Neural cell (in vitro differentiated cells): ENCODE measurements at regions not wholly inside any gene's neighbourhood (a gene's known extent, or its start where the extent isn't known, plus 50 kb on each side); places are given as distances from the start of the nearest gene placed in this dataset.
"Not testable (repeated sequence)": the region's sequence is repeated elsewhere in the genome, so short reads cannot be mapped to it uniquely, and the experiment has no call there.

ENCODE experiments used
- H2AFZ ChIP-seq: fragments of 200-600, 300-800 bp; sonication (generic), shearing (Covaris generic); 2 replicates; pipeline ENCODE4 v1.6.0; 2014; ENCODE audit warnings: low read depth, mild to moderate bottlenecking, antibody characterized with exemption, low read length, moderate library complexity
- H3F3A ChIP-seq: fragments of 200-600 bp; shearing (Covaris generic); 2 replicates; pipeline ENCODE4 v1.6.1; 2016; ENCODE audit warnings: mild to moderate bottlenecking, moderate library complexity, mixed read lengths, antibody characterized with exemption, low read length; ENCODE audit not compliant: insufficient read depth, poor library complexity, severe bottlenecking
- H3K27ac ChIP-seq: fragments of 200-600, 300-800 bp; sonication (generic), shearing (Covaris generic); 2 replicates; pipeline ENCODE4 v1.5.1; 2014; ENCODE audit warnings: mild to moderate bottlenecking, low read length, moderate library complexity
- H3K27me3 ChIP-seq: fragments of 300-800, 200-600 bp; sonication (generic), shearing (Covaris generic); 2 replicates; pipeline ENCODE4 v1.6.0; 2014; ENCODE audit warnings: mild to moderate bottlenecking, low read depth, low read length, moderate library complexity; ENCODE audit not compliant: insufficient read depth
- H3K36me3 ChIP-seq: fragments of 300-800, 200-600 bp; sonication (generic), shearing (Covaris generic); 2 replicates; pipeline ENCODE4 v1.5.1; 2014; ENCODE audit warnings: mild to moderate bottlenecking, antibody characterized with exemption, low read length, moderate library complexity; ENCODE audit not compliant: insufficient read depth
- H3K4me2 ChIP-seq: fragments of 300-800, 200-600 bp; sonication (generic), shearing (Covaris generic); 2 replicates; pipeline ENCODE4 v1.6.0; 2014; ENCODE audit warnings: mild to moderate bottlenecking, low read length
- H3K4me3 ChIP-seq: fragments of 300-800, 200-600 bp; sonication (generic), shearing (Covaris generic); 2 replicates; pipeline ENCODE4 v1.5.1; 2014; ENCODE audit warnings: mild to moderate bottlenecking, low read length, moderate library complexity
- H3K79me2 ChIP-seq: fragments of 200-600 bp; shearing (Covaris generic); replicated peaks from 2 replicates; pipeline ENCODE4 v1.6.0; 2014; ENCODE audit warnings: mild to moderate bottlenecking, low read length, moderate library complexity; ENCODE audit not compliant: insufficient read depth
- H3K9ac ChIP-seq: fragments of 300-800, 200-600 bp; sonication (generic), shearing (Covaris generic); 2 replicates; pipeline ENCODE4 v1.6.1; 2016; ENCODE audit warnings: mild to moderate bottlenecking, low read length, mixed read lengths
- H3K9me2 ChIP-seq: fragments of 200-600 bp; shearing (Covaris generic); 2 replicates; pipeline ENCODE4 v1.6.1; 2016; ENCODE audit warnings: mild to moderate bottlenecking, low read length, mixed read lengths; ENCODE audit not compliant: insufficient read depth
- H3K9me3 ChIP-seq: fragments of 200-600, 300-800 bp; sonication (generic), shearing (Covaris generic); 2 replicates; pipeline ENCODE4 v1.6.1; 2016; ENCODE audit warnings: mild to moderate bottlenecking, mixed run types, low read length, moderate library complexity, mixed read lengths
- H4K20me1 ChIP-seq: fragments of 200-600 bp; shearing (Covaris generic); 2 replicates; pipeline ENCODE4 v1.6.1; 2016; ENCODE audit warnings: mild to moderate bottlenecking, mixed run types; ENCODE audit not compliant: insufficient read depth
- EP300 ChIP-seq: fragments of 450-650 bp; conservative IDR thresholded peaks from 2 replicates; pipeline ENCODE4 v1.6.1; 2014; ENCODE audit warnings: antibody characterized with exemption, mild to moderate bottlenecking, moderate library complexity; ENCODE audit not compliant: poor library complexity, severe bottlenecking
- EZH2 ChIP-seq: fragments of 200-600, 300-800 bp; shearing (Covaris generic), sonication (generic); IDR thresholded peaks from 2 replicates; pipeline ENCODE4 v1.6.1; 2014; ENCODE audit warnings: antibody characterized with exemption, low read length, borderline replicate concordance, mild to moderate bottlenecking; ENCODE audit not compliant: insufficient read depth, poor library complexity, severe bottlenecking
- MXI1 ChIP-seq: fragments of 450-650 bp; conservative IDR thresholded peaks from 2 replicates; pipeline ENCODE4 v1.6.1; 2014; ENCODE audit warnings: antibody characterized with exemption, mild to moderate bottlenecking; ENCODE audit not compliant: poor library complexity, severe bottlenecking
- POLR2AphosphoS5 ChIP-seq: IDR thresholded peaks from 2 replicates; pipeline ENCODE4 v1.6.1; 2012
- RAD21 ChIP-seq: fragments of 450-650 bp; conservative IDR thresholded peaks from 2 replicates; pipeline ENCODE4 v1.6.1; 2014; ENCODE audit warnings: antibody characterized with exemption, mild to moderate bottlenecking, moderate library complexity
- SMC3 ChIP-seq: fragments of 450-650 bp; conservative IDR thresholded peaks from 2 replicates; pipeline ENCODE4 v1.6.1; 2014; ENCODE audit warnings: antibody characterized with exemption, mild to moderate bottlenecking, moderate library complexity; ENCODE audit not compliant: poor library complexity
- TAF1 ChIP-seq: IDR thresholded peaks from 2 replicates; pipeline ENCODE4 v1.6.1; 2012; ENCODE audit warnings: low read depth
- TF ChIP-seq, protein P1 (sequence below): fragments of 450-650 bp; IDR thresholded peaks from 2 replicates; pipeline ENCODE4 v1.5.1; 2014; ENCODE audit warnings: antibody characterized with exemption, mild to moderate bottlenecking, moderate library complexity; ENCODE audit not compliant: poor library complexity, severe bottlenecking
- TF ChIP-seq, protein P2 (sequence below): IDR thresholded peaks from 2 replicates; pipeline ENCODE4 v1.6.1; 2012; ENCODE audit warnings: borderline replicate concordance

DNA sequence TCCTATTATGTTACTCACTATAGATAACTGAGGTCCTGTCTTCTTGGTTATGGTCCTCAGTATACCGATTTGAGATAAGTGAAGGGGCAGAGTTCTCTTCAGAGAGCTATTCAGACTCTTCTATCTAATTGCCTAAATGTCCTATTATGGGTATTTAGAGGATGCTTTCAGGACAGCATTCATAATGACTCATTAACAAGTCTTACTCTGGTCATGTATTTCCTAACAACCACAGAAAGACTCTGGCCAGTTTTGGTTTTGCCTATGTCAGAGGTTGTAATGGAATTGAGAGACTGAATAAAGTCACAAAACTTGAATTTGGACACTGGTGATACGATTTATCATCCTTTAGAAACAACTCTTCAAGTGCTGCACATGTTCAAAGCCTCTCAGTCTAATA, 1233.0 kb downstream of the JRKL start:
- Histone ChIP-seq H3K4me2 (no peak overlapping the region), H3F3A (no peaks in the 10 kb centered on the region), H3K36me3 (no peaks in the 10 kb centered on the region), H3K4me3 (no peak overlapping the region), H2AFZ (no peak overlapping the region), H3K9me2 (no peaks in the 10 kb centered on the region), H3K9ac (no peak overlapping the region), H3K9me3 (no peaks in the 10 kb centered on the region), H3K79me2 (no peaks in the 10 kb centered on the region), H4K20me1 (no peaks in the 10 kb centered on the region), H3K27ac (no peak overlapping the region), H3K27me3 (no peaks in the 10 kb centered on the region)
- TF ChIP-seq, protein P1, sequence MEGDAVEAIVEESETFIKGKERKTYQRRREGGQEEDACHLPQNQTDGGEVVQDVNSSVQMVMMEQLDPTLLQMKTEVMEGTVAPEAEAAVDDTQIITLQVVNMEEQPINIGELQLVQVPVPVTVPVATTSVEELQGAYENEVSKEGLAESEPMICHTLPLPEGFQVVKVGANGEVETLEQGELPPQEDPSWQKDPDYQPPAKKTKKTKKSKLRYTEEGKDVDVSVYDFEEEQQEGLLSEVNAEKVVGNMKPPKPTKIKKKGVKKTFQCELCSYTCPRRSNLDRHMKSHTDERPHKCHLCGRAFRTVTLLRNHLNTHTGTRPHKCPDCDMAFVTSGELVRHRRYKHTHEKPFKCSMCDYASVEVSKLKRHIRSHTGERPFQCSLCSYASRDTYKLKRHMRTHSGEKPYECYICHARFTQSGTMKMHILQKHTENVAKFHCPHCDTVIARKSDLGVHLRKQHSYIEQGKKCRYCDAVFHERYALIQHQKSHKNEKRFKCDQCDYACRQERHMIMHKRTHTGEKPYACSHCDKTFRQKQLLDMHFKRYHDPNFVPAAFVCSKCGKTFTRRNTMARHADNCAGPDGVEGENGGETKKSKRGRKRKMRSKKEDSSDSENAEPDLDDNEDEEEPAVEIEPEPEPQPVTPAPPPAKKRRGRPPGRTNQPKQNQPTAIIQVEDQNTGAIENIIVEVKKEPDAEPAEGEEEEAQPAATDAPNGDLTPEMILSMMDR = no peak
- TF ChIP-seq POLR2AphosphoS5 = no peak
- TF ChIP-seq SMC3 = no peak
- TF ChIP-seq RAD21 = no peak
- no peak for TF ChIP-seq EZH2
- TF ChIP-seq MXI1 = no peak
- TF ChIP-seq TAF1 = no peak
- TF ChIP-seq, protein P2, sequence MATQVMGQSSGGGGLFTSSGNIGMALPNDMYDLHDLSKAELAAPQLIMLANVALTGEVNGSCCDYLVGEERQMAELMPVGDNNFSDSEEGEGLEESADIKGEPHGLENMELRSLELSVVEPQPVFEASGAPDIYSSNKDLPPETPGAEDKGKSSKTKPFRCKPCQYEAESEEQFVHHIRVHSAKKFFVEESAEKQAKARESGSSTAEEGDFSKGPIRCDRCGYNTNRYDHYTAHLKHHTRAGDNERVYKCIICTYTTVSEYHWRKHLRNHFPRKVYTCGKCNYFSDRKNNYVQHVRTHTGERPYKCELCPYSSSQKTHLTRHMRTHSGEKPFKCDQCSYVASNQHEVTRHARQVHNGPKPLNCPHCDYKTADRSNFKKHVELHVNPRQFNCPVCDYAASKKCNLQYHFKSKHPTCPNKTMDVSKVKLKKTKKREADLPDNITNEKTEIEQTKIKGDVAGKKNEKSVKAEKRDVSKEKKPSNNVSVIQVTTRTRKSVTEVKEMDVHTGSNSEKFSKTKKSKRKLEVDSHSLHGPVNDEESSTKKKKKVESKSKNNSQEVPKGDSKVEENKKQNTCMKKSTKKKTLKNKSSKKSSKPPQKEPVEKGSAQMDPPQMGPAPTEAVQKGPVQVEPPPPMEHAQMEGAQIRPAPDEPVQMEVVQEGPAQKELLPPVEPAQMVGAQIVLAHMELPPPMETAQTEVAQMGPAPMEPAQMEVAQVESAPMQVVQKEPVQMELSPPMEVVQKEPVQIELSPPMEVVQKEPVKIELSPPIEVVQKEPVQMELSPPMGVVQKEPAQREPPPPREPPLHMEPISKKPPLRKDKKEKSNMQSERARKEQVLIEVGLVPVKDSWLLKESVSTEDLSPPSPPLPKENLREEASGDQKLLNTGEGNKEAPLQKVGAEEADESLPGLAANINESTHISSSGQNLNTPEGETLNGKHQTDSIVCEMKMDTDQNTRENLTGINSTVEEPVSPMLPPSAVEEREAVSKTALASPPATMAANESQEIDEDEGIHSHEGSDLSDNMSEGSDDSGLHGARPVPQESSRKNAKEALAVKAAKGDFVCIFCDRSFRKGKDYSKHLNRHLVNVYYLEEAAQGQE = no peak
- no peak for TF ChIP-seq EP300

DNA sequence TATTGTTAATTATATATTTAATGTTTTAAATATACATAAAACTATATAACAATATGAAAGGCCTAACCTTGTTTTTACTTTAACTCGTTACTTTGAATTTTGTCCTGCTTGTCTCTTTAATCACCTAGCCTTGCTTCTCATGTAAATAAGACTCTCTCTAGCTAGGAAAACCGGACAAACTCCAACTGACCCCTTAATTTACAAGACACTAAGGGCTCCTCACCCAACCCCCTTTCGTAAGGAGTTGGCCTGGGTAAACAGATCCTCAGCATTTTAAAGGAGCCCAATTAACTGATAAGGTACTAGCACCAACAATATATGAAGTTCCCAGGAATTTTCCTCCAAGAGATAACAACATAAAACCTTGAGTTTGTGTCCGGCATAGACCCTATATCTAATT, 1246.9 kb downstream of the JRKL start:
- not testable (repeated sequence) for H3K9ac ChIP-seq, H3K9me2 ChIP-seq, H4K20me1 ChIP-seq, H3K79me2 ChIP-seq, H3K4me2 ChIP-seq, H3F3A ChIP-seq, H3K36me3 ChIP-seq, H3K4me3 ChIP-seq, H3K27me3 ChIP-seq, H3K27ac ChIP-seq, H2AFZ ChIP-seq, H3K9me3 ChIP-seq

DNA sequence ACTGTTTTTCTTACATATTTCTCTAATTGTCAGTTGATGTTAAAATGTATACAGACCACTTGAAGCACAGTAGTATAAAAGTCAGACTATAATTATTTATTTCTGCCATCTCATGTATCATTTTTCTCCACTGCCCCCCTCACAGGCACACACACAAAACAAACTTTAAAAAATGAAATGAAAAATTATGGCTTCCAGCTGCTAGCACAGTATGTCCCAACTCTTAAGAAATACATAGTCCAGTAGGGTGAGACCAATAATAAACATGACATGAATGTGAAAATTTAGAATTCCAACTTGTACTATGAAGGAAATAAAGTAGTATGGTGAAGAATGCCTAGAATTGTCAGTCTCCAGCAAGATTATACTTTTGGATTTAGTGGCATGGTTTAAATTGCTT, 1247.9 kb downstream of the JRKL start:
- Histone ChIP-seq H2AFZ (no peak overlapping the region), H3K27me3 (no peaks in the 10 kb centered on the region), H3K4me3 (no peak overlapping the region), H3K9me3 (no peaks in the 10 kb centered on the region), H3F3A (no peaks in the 10 kb centered on the region), H3K36me3 (no peaks in the 10 kb centered on the region), H3K27ac (no peak overlapping the region), H4K20me1 (no peaks in the 10 kb centered on the region), H3K79me2 (no peaks in the 10 kb centered on the region), H3K4me2 (no peak overlapping the region), H3K9ac (no peak overlapping the region), H3K9me2 (no peaks in the 10 kb centered on the region)
- TF ChIP-seq POLR2AphosphoS5 (no peak), RAD21 (no peak), EP300 (no peak)
- TF ChIP-seq, protein P1 = no peak
